ENCODE measurements at regions not wholly inside any gene's neighbourhood (a gene's known extent, or its start where the extent isn't known, plus 50 kb on each side); places are given as distances from the start of the nearest gene placed in this dataset.

DNA sequence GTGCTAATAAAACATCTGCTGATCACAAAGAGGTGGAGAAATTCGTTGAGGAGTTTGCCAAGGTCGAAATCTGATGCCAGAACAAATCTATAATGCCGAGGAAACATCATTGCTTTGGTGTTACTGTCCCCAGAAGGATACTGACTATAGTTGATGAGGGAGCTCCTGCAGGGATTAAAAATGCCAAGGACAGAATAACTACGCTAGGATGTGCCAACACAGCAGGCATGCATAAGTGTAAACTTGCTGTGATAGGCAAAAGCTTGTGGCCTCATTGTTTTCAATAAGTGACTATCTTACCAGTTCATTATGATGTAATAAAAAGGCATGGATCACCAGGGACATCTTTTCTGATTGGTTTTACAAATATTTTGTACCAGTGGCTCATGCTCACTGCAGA is 66.8 kb upstream of the ADCY2 start:
- no peak overlapping the region for H3K4me3 ChIP-seq (ENCODE audit: low read depth, low read length)
- DNase-seq (ENCODE audit: low read depth), result no peak
- TF ChIP-seq CTCF (IDR thresholded peaks at IDR 0.05; ENCODE audit: insufficient read depth, low read depth, low read length, missing control alignments), result no peak

- H3K4me3 ChIP-seq (ENCODE audit: low read depth, low read length), result no peak overlapping the region
- TF ChIP-seq CTCF (IDR thresholded peaks at IDR 0.05; ENCODE audit: insufficient read depth, low read depth, low read length, missing control alignments), result no peak
- DNase-seq (ENCODE audit: low read depth), result no peak
These were observed 66.2 kb upstream of the ADCY2 start for GRCh38 chr5:7329712-7330111.

DNA sequence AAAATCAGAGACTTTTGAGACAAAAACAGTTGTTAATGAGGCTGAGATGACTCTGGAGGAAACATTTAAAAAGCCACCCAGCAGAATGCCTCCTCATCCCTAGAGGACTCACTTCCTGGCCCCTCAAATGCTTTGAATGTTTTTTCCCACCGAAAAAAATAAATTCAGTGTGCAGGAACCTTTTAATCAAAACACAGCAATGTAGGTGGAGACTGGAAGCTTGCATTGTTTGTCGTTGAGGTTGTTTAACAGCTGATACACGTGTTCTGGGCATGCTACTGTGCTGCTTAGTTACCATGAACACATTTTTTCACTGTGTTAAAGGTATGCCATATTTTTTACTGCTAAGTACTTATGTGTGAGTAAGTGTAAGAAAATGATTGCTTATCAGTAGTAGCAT is 65.7 kb upstream of the ADCY2 start:
- no peak for DNase-seq (ENCODE audit: low read depth)
- no peak for TF ChIP-seq CTCF (IDR thresholded peaks at IDR 0.05; ENCODE audit: insufficient read depth, low read depth, low read length, missing control alignments)
- H3K4me3 ChIP-seq (ENCODE audit: low read depth, low read length), result no peak overlapping the region

GRCh38 chr5:7331131-7331530 is 64.8 kb upstream of the ADCY2 start:
- H3K4me3 ChIP-seq (ENCODE audit: low read depth, low read length), result no peak overlapping the region
- TF ChIP-seq CTCF (IDR thresholded peaks at IDR 0.05; ENCODE audit: insufficient read depth, low read depth, low read length, missing control alignments), result no peak
- DNase-seq (ENCODE audit: low read depth), result no peak

Measured in GM12865 (cell line).